ENCODE measurements at regions not wholly inside any gene's neighbourhood (a gene's known extent, or its start where the extent isn't known, plus 50 kb on each side); places are given as distances from the start of the nearest gene placed in this dataset.

DNA sequence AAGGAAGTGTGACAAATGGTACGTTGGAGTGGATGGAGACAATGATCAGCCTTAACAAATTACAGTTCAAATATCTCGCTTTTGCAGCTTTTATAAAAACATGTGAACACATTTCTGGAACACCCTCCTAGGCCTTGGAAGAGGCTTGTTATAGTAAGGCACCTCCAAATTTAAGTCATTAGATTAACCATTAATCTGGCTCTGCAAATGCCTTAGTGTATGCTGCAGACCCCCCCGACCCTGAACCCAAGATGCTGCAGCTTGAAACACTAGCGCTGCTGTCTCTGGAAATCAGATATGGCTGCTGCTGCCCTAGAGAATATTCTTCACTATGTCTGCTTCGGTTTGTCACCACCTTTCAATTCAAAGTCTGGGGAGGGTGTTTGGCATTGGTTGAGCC is 196.4 kb downstream of the MIS18A start:
- TF ChIP-seq POLR2A (IDR thresholded peaks at IDR 0.05) (no peak), CTCF (IDR thresholded peaks at IDR 0.05) (no peak)
